ENCODE measurements at regions not wholly inside any gene's neighbourhood (a gene's known extent, or its start where the extent isn't known, plus 50 kb on each side); places are given as distances from the start of the nearest gene placed in this dataset.

- TF ChIP-seq CTCF (conservative IDR thresholded peaks at IDR 0.05; ENCODE audit: low read length) = no peak
- no peak for TF ChIP-seq EZH2phosphoT487 (IDR thresholded peaks at IDR 0.05; ENCODE audit: borderline replicate concordance)
Measured at GRCh38 chr4:100295792-100296191, 105.5 kb upstream of the DDIT4L start.

Measured in Loucy (cell line).